GM18858 (cell line): ENCODE measurements at regions not wholly inside any gene's neighbourhood (a gene's known extent, or its start where the extent isn't known, plus 50 kb on each side); places are given as distances from the start of the nearest gene placed in this dataset.

Experiments
- ATAC-seq: cut with Tn5 transposase; IDR thresholded peaks from one replicate; pipeline ENCODE4 v1.9.1; 2021; ENCODE audit not compliant: unreplicated experiment

- ATAC-seq, result no peak
Measured at GRCh38 chr17:72512649-72513556, 392.1 kb downstream of the SOX9 start.

GRCh38 chr17:72514321-72514861 lies 393.6 kb downstream of the SOX9 start:
- no peak for ATAC-seq

GRCh38 chr17:72514891-72515290 lies 394.1 kb downstream of the SOX9 start:
- no peak for ATAC-seq

GRCh38 chr17:72515291-72516065 lies 394.7 kb downstream of the SOX9 start:
- no peak for ATAC-seq

- ATAC-seq, result no peak
Measured at GRCh38 chr17:72516772-72517399, 396.1 kb downstream of the SOX9 start.

GRCh38 chr17:72517413-72518158 lies 396.8 kb downstream of the SOX9 start:
- no peak for ATAC-seq

- ATAC-seq, result no peak
Measured at GRCh38 chr17:72518159-72518732, 397.4 kb downstream of the SOX9 start.

- ATAC-seq, result no peak
Measured at GRCh38 chr17:72518753-72519597, 398.2 kb downstream of the SOX9 start.

GRCh38 chr17:72519598-72519936 lies 398.7 kb downstream of the SOX9 start:
- no peak for ATAC-seq

GRCh38 chr17:72520665-72521303 lies 400.0 kb downstream of the SOX9 start:
- ATAC-seq, result no peak

- ATAC-seq, result no peak
Measured at GRCh38 chr17:72523491-72523890, 402.7 kb downstream of the SOX9 start.

- ATAC-seq, result no peak
Measured at GRCh38 chr17:72525225-72526015, 404.6 kb downstream of the SOX9 start.

- ATAC-seq, result no peak
Measured at GRCh38 chr17:72526769-72527168, 405.9 kb downstream of the SOX9 start.

GRCh38 chr17:72527789-72528188 lies 407.0 kb downstream of the SOX9 start:
- no peak for ATAC-seq

GRCh38 chr17:72528683-72529082 lies 407.9 kb downstream of the SOX9 start:
- no peak for ATAC-seq

- no peak for ATAC-seq
Measured at GRCh38 chr17:72529386-72529785, 408.6 kb downstream of the SOX9 start.

GRCh38 chr17:72530454-72530853 lies 409.6 kb downstream of the SOX9 start:
- ATAC-seq, result no peak

- ATAC-seq, result no peak
Measured at GRCh38 chr17:72531729-72532128, 410.9 kb downstream of the SOX9 start.
